ENCODE measurements at regions not wholly inside any gene's neighbourhood (a gene's known extent, or its start where the extent isn't known, plus 50 kb on each side); places are given as distances from the start of the nearest gene placed in this dataset.
"Not testable (repeated sequence)": the region's sequence is repeated elsewhere in the genome, so short reads cannot be mapped to it uniquely, and the experiment has no call there.

DNA sequence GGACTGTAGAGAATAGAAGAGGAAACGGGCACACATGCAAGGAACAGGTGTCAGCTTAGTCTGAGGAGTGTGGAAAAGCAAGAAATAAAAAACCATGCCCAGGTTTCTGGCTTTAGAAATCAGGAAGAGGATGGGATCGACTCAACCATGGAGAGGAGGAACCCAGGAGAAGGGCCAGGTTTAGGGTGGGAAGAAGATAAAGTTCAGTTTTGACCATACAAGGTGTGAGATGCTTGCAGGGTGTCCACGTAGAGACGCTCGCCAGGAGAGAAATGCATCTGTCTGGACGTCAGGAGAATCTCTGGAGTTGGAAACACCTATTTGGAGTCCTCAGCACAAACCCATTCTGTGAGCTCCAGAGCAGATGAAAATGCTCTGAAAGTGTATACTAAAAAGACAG is 275.1 kb downstream of the CYRIA start:
- no peak for DNase-seq

GRCh38 chr2:16389611-16390010 is 276.0 kb downstream of the CYRIA start:
- no peak for DNase-seq

DNA sequence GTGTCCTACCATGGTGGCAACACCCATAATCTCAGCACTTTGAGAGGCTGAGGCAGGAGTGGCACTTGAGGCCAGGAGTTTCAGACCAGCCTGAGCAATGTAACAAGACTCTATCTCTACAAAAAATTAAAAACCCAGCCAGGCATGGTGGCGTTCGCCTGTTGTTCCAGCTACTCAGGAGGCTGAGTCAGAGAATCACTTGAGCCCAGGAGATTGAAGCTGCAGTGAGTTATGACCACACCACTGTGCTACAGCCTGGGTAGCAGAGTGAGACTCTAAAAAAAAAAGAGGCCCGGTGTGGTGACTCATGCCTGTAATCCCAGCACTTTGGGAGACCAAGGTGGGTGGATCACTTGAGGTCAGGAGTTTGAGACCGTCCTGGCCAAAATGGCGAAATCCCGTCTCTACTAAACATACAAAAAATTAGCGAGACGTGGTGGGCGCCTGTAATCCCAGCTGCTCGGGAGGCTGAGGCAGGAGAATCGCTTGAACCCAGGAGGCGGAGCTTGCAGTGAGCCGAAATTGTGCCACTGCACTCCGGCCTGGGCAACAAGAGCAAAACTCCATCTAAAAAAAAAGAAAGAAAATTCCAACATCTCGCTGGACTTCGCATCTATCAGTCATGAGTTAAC is 277.3 kb downstream of the CYRIA start:
- not testable (repeated sequence) for DNase-seq

GRCh38 chr2:16387461-16387984 is 278.1 kb downstream of the CYRIA start:
- DNase-seq, result no peak

DNA sequence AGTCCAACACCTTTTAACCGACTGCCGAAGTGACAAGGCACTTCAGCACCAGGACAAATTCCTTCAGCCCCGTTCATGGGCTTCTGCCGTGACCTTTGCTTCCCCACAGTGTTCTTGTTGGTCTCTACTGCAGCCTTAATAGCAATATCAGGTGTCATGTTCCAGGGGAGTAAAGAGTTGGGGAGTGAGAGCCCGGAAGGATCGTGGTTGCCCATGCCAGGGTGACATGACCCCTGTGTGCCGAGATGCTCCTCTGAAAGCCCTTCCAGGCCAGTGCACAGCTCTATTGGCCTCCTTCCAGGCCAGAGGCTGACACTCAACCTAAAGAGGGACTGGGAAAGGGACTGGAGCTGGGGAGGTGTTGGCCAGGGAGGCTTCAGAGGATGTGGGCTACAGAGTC is 279.2 kb downstream of the CYRIA start:
- DNase-seq, result no peak

GRCh38 chr2:16386031-16386430 is 279.6 kb downstream of the CYRIA start:
- no peak for DNase-seq

- DNase-seq, result no peak
Observed at GRCh38 chr2:16385341-16385740, 280.3 kb downstream of the CYRIA start.

DNA sequence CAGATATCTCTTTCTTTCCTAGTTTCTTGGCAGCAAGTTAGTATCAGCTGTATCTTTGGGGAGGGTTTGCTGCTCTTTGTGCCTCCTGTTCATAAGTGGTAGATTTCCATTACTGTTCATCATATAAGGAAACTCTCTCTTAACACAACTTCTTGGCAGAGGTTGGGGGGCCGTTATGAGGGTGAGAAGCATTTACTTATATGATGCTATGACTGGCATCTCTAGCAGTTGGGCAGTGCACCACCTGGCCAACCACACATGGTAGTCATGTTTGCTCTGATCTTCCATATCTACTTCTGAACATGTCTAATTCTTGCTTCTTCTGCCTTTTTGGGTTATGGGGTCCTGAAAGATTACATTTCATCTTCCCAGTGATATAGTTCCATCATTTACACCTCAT is 282.2 kb downstream of the CYRIA start:
- no peak for DNase-seq

DNA sequence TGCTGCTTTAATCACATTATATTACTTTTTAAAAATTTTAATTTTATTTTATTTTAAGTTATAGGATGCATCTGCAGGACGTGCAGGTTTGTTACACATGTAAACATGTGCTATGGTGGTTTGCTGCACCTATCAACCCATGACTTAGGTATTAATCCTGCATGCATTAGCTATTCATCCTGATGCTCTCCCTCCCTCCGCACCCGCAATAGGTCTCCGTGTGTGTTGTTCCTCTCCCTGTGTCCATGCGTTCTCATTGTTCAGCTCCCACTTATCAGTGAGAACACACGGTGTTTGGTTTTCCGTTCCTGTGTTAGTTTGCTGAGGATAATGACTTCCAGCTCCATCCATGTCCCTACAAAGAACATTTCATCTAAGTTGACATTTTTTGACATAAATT is 283.2 kb downstream of the CYRIA start:
- no peak for DNase-seq

- no peak for DNase-seq
Observed at GRCh38 chr2:16381511-16381910, 284.1 kb downstream of the CYRIA start.

GRCh38 chr2:16379901-16380300 is 285.7 kb downstream of the CYRIA start:
- DNase-seq, result not testable (repeated sequence)

DNA sequence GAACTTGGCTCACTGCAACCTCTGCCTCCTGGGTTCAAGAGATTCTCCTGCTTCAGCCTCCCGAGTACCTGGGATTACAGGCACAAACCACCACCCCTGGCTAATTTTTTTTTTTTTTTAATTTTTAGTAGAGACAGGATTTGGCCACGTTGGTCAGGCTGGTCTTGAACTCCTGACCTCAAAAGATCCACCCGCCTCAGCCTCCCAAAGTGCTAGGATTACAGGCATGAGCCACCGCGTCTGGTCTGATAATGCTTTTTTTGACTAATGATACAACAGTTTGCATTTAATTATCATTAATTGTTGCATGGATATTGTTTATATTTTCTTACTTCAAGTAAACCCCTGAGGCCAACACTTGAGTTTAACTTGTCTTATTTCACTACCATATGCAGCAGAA is 286.6 kb downstream of the CYRIA start:
- DNase-seq, result not testable (repeated sequence)

- no peak for DNase-seq
Observed at GRCh38 chr2:16378031-16378430, 287.6 kb downstream of the CYRIA start.

- no peak for DNase-seq
Observed at GRCh38 chr2:16375981-16376380, 289.7 kb downstream of the CYRIA start.

- no peak for DNase-seq
Observed at GRCh38 chr2:16375351-16375750, 290.3 kb downstream of the CYRIA start.

DNA sequence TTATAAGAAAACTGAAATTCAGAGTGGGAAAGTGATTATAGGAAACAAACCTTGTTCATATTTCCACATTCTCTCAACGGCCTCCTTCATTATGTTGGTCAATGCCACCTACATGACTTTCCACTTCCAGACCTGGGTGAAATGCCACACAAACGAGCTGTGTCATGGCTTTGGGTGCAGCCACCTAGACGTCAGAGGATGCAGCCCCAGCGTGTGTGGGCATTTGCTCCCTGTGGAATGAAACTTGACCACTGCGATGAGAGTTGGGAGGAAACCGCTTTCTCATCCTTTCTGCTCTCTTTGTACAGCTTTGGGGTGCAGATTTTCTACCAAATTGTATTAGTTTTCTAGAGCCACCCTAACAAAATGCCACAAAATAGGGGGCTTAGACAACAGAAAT is 291.0 kb downstream of the CYRIA start:
- no peak for DNase-seq

- DNase-seq, result no peak
Observed at GRCh38 chr2:16373341-16373740, 292.3 kb downstream of the CYRIA start.

- DNase-seq, result no peak
Observed at GRCh38 chr2:16371751-16372150, 293.9 kb downstream of the CYRIA start.

GRCh38 chr2:16368951-16369350 is 296.7 kb downstream of the CYRIA start:
- no peak for DNase-seq

DNA sequence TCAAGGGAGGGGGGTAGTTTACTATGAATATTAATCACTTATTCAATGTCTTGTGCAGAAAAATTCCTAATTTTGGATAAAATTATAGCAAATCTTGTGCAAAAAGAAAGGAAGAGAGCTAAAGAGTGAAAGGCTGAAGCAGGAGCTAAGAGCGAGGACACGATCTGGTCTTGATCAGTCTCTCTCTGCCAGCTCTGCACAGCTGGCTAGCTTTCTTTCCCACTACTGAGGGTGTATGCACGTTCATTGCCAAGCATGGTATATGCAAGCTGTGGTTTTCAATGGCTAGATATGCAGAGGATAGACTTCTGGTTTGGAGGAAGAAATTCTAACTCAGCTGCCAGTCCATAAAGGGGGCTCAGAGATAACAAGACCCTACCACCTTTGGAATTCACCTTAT is 297.3 kb downstream of the CYRIA start:
- no peak for DNase-seq

- no peak for DNase-seq
Observed at GRCh38 chr2:16365366-16365765, 300.3 kb downstream of the CYRIA start.

GRCh38 chr2:16363581-16363980 is 302.1 kb downstream of the CYRIA start:
- no peak for DNase-seq

- no peak for DNase-seq
Observed at GRCh38 chr2:16362611-16363010, 303.0 kb downstream of the CYRIA start.

GRCh38 chr2:16361261-16361995 is 304.2 kb downstream of the CYRIA start:
- DNase-seq, result no peak

DNA sequence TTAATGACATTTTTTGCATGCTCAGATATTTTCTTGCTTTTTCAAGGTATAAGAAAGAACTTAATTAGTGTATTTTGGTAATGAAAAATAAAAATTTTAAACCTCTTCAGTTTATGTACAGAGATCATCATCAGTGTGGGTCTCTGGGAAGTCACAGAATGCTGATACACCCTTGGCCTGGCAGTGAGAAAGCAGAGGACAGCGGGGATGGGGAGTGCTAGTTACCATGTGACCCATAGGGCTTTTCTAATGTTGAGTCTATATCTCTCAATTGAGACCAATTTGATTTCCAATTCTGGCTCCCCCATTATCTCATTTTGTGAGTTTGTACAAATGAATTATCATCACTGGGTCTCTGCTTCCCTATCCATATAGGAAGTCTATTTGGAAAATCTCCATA is 305.7 kb downstream of the CYRIA start:
- DNase-seq, result no peak

Data from CD4-positive, alpha-beta T cell treated with Interferon alpha-2 for 1 hour (primary cell).